H9 (cell line): ENCODE measurements at regions not wholly inside any gene's neighbourhood (a gene's known extent, or its start where the extent isn't known, plus 50 kb on each side); places are given as distances from the start of the nearest gene placed in this dataset.

ENCODE experiments used
- DNase-seq: peaks from one replicate; pipeline ENCODE4 v3.0.0-alpha.2; 2017
- H2AFZ ChIP-seq: one replicate; pipeline ENCODE4 v1.6.1; 2013; ENCODE audit warnings: mild to moderate bottlenecking, low read length, control low read depth, moderate library complexity
- H2AK5ac ChIP-seq: 2 replicates; pipeline ENCODE4 v1.6.1; 2013; ENCODE audit warnings: low read length, control low read depth, mixed read lengths; ENCODE audit not compliant: insufficient read length
- H2BK120ac ChIP-seq: one replicate; pipeline ENCODE4 v1.6.1; 2013; ENCODE audit warnings: low read depth, mild to moderate bottlenecking, low read length, control low read depth, inconsistent platforms; ENCODE audit not compliant: poor library complexity, severe bottlenecking
- H2BK12ac ChIP-seq: 2 replicates; pipeline ENCODE4 v1.6.1; 2013; ENCODE audit warnings: low read length, control low read depth, mixed read lengths, low read depth; ENCODE audit not compliant: insufficient read length
- H2BK15ac ChIP-seq: 2 replicates; pipeline ENCODE4 v1.6.1; 2013; ENCODE audit warnings: low read depth, low read length, control low read depth
- H2BK20ac ChIP-seq: one replicate; pipeline ENCODE4 v1.6.1; 2013; ENCODE audit warnings: low read depth, mild to moderate bottlenecking, low read length, control low read depth, inconsistent platforms; ENCODE audit not compliant: poor library complexity, severe bottlenecking
- H2BK5ac ChIP-seq: 2 replicates; pipeline ENCODE4 v1.6.1; 2013; ENCODE audit warnings: low read length, control low read depth, mixed read lengths; ENCODE audit not compliant: insufficient read length
- H3K14ac ChIP-seq: 2 replicates; pipeline ENCODE4 v1.6.1; 2013; ENCODE audit warnings: low read length, control low read depth; ENCODE audit not compliant: insufficient read depth
- H3K18ac ChIP-seq: 2 replicates; pipeline ENCODE4 v1.6.1; 2013; ENCODE audit warnings: low read depth, mild to moderate bottlenecking, mixed read lengths, low read length, control low read depth; ENCODE audit not compliant: insufficient read length
- H3K23ac ChIP-seq: 2 replicates; pipeline ENCODE4 v1.6.1; 2013; ENCODE audit warnings: low read length, control low read depth, mixed read lengths, low read depth; ENCODE audit not compliant: insufficient read length
- H3K23me2 ChIP-seq: 2 replicates; pipeline ENCODE4 v1.6.1; 2013; ENCODE audit warnings: low read depth, mild to moderate bottlenecking, mixed read lengths, low read length, control low read depth; ENCODE audit not compliant: insufficient read length, poor library complexity, severe bottlenecking
- H3K27ac ChIP-seq: 2 replicates; pipeline ENCODE4 v1.5.1; 2013; ENCODE audit warnings: low read length, control low read depth, mixed read lengths, low read depth; ENCODE audit not compliant: insufficient read length
- H3K27me3 ChIP-seq: 2 replicates; pipeline ENCODE4 v1.6.1; 2013; ENCODE audit warnings: low read length, control low read depth, inconsistent platforms; ENCODE audit not compliant: insufficient read depth
- H3K4ac ChIP-seq: 2 replicates; pipeline ENCODE4 v1.6.1; 2013; ENCODE audit warnings: low read depth, mild to moderate bottlenecking, control low read depth, inconsistent platforms, low read length, moderate library complexity
- H3K4me1 ChIP-seq: 2 replicates; pipeline ENCODE4 v1.6.1; 2013; ENCODE audit warnings: low read length, control low read depth, inconsistent platforms; ENCODE audit not compliant: insufficient read depth
- H3K4me2 ChIP-seq: 2 replicates; pipeline ENCODE4 v1.6.1; 2013; ENCODE audit warnings: low read length, control low read depth, mixed read lengths; ENCODE audit not compliant: insufficient read length, insufficient read depth
- H3K56ac ChIP-seq: 2 replicates; pipeline ENCODE4 v1.6.1; 2013; ENCODE audit warnings: low read depth, mild to moderate bottlenecking, mixed read lengths, low read length, control low read depth; ENCODE audit not compliant: insufficient read length
- H3K79me1 ChIP-seq: 2 replicates; pipeline ENCODE4 v1.6.1; 2013; ENCODE audit warnings: low read depth, mild to moderate bottlenecking, moderate library complexity, low read length, control low read depth, inconsistent platforms; ENCODE audit not compliant: insufficient read depth, poor library complexity, severe bottlenecking
- H3K79me2 ChIP-seq: 2 replicates; pipeline ENCODE4 v1.6.1; 2013; ENCODE audit warnings: low read length, control low read depth, inconsistent platforms; ENCODE audit not compliant: insufficient read depth
- H3K9ac ChIP-seq: 2 replicates; pipeline ENCODE4 v1.6.1; 2013; ENCODE audit warnings: low read length, control low read depth, mixed read lengths; ENCODE audit not compliant: insufficient read length; ENCODE audit errors: extremely low read depth
- H3K9me3 ChIP-seq: one replicate; pipeline ENCODE4 v1.6.1; 2013; ENCODE audit warnings: low read depth, low read length, inconsistent platforms; ENCODE audit not compliant: control insufficient read depth
- H3T11ph ChIP-seq: one replicate; pipeline ENCODE4 v1.6.1; 2013; ENCODE audit warnings: mild to moderate bottlenecking, low read length, control low read depth, inconsistent platforms
- H4K20me1 ChIP-seq: one replicate; pipeline ENCODE4 v1.6.1; 2013; ENCODE audit not compliant: control insufficient read depth, insufficient read length, insufficient read depth
- H4K5ac ChIP-seq: 2 replicates; pipeline ENCODE4 v1.6.1; 2013; ENCODE audit warnings: low read depth, mild to moderate bottlenecking, mixed read lengths, low read length, control low read depth; ENCODE audit not compliant: insufficient read length
- H4K8ac ChIP-seq: replicated peaks from 2 replicates; pipeline ENCODE4 v1.6.1; 2013; ENCODE audit warnings: low read length, control low read depth, mixed read lengths, low read depth; ENCODE audit not compliant: insufficient read length
- H4K91ac ChIP-seq: 2 replicates; pipeline ENCODE4 v1.6.1; 2013; ENCODE audit warnings: low read depth, mild to moderate bottlenecking, moderate library complexity, mixed read lengths, low read length, control low read depth; ENCODE audit not compliant: insufficient read length
- H3K27ac Mint-ChIP-seq, 3 experiments: 2 replicates in 2 of 3; 3 replicates in 1 of 3; pipeline ENCODE4 v1.8.0; 2020 to 2021; ENCODE audit warnings: mixed read lengths in 3 of 3, mild to moderate bottlenecking in 1 of 3, moderate library complexity in 1 of 3
- H3K27me3 Mint-ChIP-seq: 2 replicates; pipeline ENCODE4 v1.8.0; 2021; ENCODE audit warnings: low read depth, mild to moderate bottlenecking, moderate library complexity, mixed read lengths
- H3K36me3 Mint-ChIP-seq, 3 experiments: 2 replicates in 2 of 3; 3 replicates in 1 of 3; pipeline ENCODE4 v1.8.0; 2020 to 2021; ENCODE audit warnings: low read depth in 3 of 3, mixed read lengths in 3 of 3; ENCODE audit not compliant: insufficient read depth in 1 of 3
- H3K4me1 Mint-ChIP-seq, 2 experiments: 2 replicates each; pipeline ENCODE4 v1.8.0; 2020; ENCODE audit warnings: mixed read lengths in 2 of 2
- H3K4me3 Mint-ChIP-seq, 2 experiments: 2 replicates in 1 of 2; 3 replicates in 1 of 2; pipeline ENCODE4 v1.8.0; 2020 to 2021; ENCODE audit warnings: mild to moderate bottlenecking in 2 of 2, mixed read lengths in 2 of 2, moderate library complexity in 1 of 2
- H3K9me3 Mint-ChIP-seq, 2 experiments: 2 replicates in 1 of 2; 3 replicates in 1 of 2; pipeline ENCODE4 v1.8.0; 2020; ENCODE audit warnings: mild to moderate bottlenecking in 2 of 2, mixed read lengths in 2 of 2, moderate library complexity in 1 of 2
- WGBS: extraction: QIAGEN DNeasy Blood & Tissue Kit; methylation state at CpG from one replicate; pipeline ENCODE4 v1.1.7; 2013; ENCODE audit warnings: missing lambda C conversion rate, low lambda C conversion rate, mixed read lengths; ENCODE audit not compliant: insufficient read length; ENCODE audit errors: extremely low coverage; 5-methylcytosine and 5-hydroxymethylcytosine counted together
- TF ChIP-seq, protein P1 (sequence below): fragments of 200-600 bp; sonication (generic); conservative IDR thresholded peaks from 3 replicates; pipeline ENCODE4 v1.8.0; 2021; ENCODE audit warnings: antibody characterized with exemption, mild to moderate bottlenecking

DNA sequence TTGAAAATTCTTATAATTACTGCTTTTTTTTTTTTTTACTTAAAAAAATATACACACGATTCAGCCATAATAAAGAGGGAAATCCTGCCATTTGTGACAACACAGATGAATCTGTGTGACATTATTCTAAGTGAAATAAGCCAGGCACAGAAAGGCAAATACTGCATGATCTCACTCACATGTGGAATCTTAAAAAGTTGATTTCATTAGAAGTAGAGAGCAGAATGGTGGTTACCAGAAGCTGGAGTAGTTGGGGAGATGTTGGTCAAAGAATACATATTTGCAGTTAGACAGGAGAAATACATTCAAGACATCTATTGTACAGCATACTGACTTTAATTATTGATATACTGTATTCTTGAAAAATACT lies 116.2 kb downstream of the KLF12 start:
- H3K27me3 Mint-ChIP-seq, result peaks cover 3% of the 10 kb centered on the region; the same call in 1 of the 2 replicates
- no peak overlapping the region for H2BK12ac ChIP-seq
- H3K4me1 Mint-ChIP-seq, result peaks cover 4 to 5% of the 10 kb centered on the region in 2 experiments; a peak in 1 of 4 replicates
- H3K4me2 ChIP-seq, result no peak overlapping the region
- H4K20me1 ChIP-seq, result no peaks in the 10 kb centered on the region
- no peak overlapping the region for H2BK15ac ChIP-seq
- H3K4me1 ChIP-seq, result no peaks in the 10 kb centered on the region
- H3K4me3 Mint-ChIP-seq, result no peak overlapping the region
- H2BK120ac ChIP-seq, result no peak overlapping the region
- no peaks in the 10 kb centered on the region for H3K27me3 ChIP-seq
- no peak overlapping the region for H3K4ac ChIP-seq
- no peak overlapping the region for H4K8ac ChIP-seq
- no peak overlapping the region for H4K5ac ChIP-seq
- no peak overlapping the region for H2AFZ ChIP-seq
- no peaks in the 10 kb centered on the region for H3K79me1 ChIP-seq
- no peak overlapping the region for H2AK5ac ChIP-seq
- no peak overlapping the region for H2BK5ac ChIP-seq
- H3K79me2 ChIP-seq, result no peaks in the 10 kb centered on the region
- peaks cover 3 to 12% of the 10 kb centered on the region in 2 experiments; a peak in 4 of 5 replicates for H3K9me3 Mint-ChIP-seq
- no peak overlapping the region for H3T11ph ChIP-seq
- no peaks in the 10 kb centered on the region for H3K23me2 ChIP-seq
- DNase-seq, result no peak
- H3K9ac ChIP-seq, result no peak overlapping the region
- H3K23ac ChIP-seq, result no peak overlapping the region
- H3K14ac ChIP-seq, result no peak overlapping the region
- peaks cover 5 to 14% (median 12%) of the 10 kb centered on the region in 3 experiments; a peak in 6 of 7 replicates for H3K36me3 Mint-ChIP-seq
- H3K27ac ChIP-seq, result no peak overlapping the region
- H3K27ac Mint-ChIP-seq, result no peak overlapping the region
- H4K91ac ChIP-seq, result no peak overlapping the region
- no CpG with 5 or more reads among the region's 1 CpG for WGBS
- H3K9me3 ChIP-seq, result no peaks in the 10 kb centered on the region
- no peak overlapping the region for H2BK20ac ChIP-seq
- H3K18ac ChIP-seq, result no peak overlapping the region
- H3K56ac ChIP-seq, result no peak overlapping the region
- TF ChIP-seq, protein P1, sequence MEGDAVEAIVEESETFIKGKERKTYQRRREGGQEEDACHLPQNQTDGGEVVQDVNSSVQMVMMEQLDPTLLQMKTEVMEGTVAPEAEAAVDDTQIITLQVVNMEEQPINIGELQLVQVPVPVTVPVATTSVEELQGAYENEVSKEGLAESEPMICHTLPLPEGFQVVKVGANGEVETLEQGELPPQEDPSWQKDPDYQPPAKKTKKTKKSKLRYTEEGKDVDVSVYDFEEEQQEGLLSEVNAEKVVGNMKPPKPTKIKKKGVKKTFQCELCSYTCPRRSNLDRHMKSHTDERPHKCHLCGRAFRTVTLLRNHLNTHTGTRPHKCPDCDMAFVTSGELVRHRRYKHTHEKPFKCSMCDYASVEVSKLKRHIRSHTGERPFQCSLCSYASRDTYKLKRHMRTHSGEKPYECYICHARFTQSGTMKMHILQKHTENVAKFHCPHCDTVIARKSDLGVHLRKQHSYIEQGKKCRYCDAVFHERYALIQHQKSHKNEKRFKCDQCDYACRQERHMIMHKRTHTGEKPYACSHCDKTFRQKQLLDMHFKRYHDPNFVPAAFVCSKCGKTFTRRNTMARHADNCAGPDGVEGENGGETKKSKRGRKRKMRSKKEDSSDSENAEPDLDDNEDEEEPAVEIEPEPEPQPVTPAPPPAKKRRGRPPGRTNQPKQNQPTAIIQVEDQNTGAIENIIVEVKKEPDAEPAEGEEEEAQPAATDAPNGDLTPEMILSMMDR, result no peak
